Coronary artery (tissue), 2 donors: ENCODE measurements at regions not wholly inside any gene's neighbourhood (a gene's known extent, or its start where the extent isn't known, plus 50 kb on each side); places are given as distances from the start of the nearest gene placed in this dataset.

Source experiments
- DNase-seq: peaks from one replicate; pipeline ENCODE4 v3.0.0-alpha.2; 2017; ENCODE audit warnings: low spot score
- H3K27ac ChIP-seq, 2 donors: fragments of 200-600 bp; sonication (generic); one replicate each; pipeline ENCODE4 v1.5.1; 2016 to 2019
- H3K4me3 ChIP-seq: fragments of 200-600 bp; sonication (generic); 2 replicates; pipeline ENCODE4 v1.5.1; 2016; ENCODE audit warnings: mild to moderate bottlenecking, moderate library complexity
- TF ChIP-seq, protein P1 (sequence below): fragments of 200-600 bp; sonication (generic); IDR thresholded peaks from one replicate; pipeline ENCODE4 v1.5.1; 2019; ENCODE audit warnings: antibody characterized with exemption

DNA sequence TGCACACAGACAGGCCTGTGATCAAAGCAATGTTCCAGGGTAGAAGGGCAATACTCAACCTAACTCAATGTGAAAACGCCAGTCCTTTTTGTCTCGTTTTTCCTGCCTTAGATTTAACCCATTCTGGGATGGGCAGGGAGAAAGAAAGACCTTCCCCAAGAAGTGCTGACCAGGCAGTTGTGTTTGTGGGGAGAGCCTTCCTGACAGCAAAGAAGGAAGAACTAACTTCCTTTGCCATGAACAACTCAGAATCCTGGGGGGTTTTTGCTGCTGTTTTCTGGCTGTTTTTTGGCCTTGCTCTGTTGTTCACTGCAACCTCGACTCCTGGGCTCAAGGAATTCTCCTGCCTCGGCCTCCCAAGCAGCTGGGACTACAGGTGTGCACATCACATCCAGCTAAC lies 112.0 kb upstream of the RAB4A start:
- TF ChIP-seq, protein P1, sequence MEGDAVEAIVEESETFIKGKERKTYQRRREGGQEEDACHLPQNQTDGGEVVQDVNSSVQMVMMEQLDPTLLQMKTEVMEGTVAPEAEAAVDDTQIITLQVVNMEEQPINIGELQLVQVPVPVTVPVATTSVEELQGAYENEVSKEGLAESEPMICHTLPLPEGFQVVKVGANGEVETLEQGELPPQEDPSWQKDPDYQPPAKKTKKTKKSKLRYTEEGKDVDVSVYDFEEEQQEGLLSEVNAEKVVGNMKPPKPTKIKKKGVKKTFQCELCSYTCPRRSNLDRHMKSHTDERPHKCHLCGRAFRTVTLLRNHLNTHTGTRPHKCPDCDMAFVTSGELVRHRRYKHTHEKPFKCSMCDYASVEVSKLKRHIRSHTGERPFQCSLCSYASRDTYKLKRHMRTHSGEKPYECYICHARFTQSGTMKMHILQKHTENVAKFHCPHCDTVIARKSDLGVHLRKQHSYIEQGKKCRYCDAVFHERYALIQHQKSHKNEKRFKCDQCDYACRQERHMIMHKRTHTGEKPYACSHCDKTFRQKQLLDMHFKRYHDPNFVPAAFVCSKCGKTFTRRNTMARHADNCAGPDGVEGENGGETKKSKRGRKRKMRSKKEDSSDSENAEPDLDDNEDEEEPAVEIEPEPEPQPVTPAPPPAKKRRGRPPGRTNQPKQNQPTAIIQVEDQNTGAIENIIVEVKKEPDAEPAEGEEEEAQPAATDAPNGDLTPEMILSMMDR = no peak
- H3K27ac ChIP-seq = peak overlapping the region in 1 of 2 donors; percentile 66
- DNase-seq = no peak

DNA sequence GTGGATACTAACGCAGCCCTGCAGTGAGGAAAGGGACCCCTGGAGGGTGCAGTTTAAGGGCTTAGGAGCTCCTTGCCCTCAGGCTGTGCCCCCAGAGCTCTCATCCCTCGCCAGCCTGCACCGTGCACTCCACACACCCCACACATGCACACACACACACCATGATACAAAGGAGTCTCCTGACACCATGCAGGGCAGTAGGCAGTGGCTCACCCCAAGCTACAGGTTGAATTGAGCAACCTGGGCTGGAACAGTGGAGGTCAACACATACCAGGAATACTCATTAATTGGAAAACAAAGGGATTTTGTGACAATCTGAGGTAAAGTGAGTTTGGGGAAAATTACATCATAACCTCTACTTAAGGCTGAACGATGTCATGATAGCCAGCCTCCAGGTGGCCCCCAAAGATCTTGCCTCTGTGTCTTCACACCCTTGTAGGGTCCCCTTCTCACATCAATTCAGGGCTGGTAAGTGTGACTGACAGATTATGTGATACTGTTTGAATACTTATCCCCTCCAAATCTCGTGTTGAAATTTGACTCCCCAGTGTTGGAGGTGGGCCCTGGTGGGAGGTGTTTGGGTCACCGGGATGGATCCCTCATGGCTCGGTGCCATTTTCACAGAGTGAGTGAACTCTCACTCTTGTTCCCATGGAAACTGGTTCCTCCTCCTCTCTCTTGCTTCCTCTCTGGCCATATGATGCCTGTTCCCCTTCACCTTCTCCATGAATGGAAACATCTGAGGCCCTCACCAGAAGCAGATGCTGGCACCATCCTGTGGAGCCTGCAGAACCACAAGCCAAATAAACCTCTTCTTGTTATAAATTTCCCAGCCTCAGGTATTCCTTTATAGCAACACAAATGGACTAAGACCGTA lies 111.0 kb upstream of the RAB4A start:
- TF ChIP-seq, protein P1 = no peak
- no peak for DNase-seq
- no peak overlapping the region for H3K27ac ChIP-seq
- H3K4me3 ChIP-seq = no peak overlapping the region

More for the DNA sequence above, 112.0 kb upstream of the RAB4A start:
- no peak overlapping the region for H3K4me3 ChIP-seq

DNA sequence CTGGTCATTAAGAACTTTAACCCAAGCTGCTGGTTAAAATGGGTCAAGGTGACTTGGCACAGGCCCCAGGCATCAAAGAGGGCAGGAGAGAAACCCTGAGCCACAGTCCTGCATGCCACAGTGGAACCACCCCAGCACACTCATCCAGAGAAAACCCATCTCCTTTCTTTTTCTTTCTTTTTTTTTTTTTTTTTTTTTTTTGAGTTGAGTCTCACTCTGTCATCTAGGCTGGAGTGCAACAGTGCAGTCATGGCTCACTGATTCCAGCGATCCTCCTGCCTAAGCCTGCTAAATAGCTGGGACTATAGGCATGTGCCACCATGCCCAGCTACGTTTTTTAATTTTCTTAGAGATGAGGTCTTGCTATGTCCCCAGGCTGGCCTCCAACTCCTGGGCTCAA lies 109.2 kb upstream of the RAB4A start:
- TF ChIP-seq, protein P1 = no peak
- Histone ChIP-seq H3K27ac (no peak overlapping the region), H3K4me3 (no peak overlapping the region)
- DNase-seq = no peak

DNA sequence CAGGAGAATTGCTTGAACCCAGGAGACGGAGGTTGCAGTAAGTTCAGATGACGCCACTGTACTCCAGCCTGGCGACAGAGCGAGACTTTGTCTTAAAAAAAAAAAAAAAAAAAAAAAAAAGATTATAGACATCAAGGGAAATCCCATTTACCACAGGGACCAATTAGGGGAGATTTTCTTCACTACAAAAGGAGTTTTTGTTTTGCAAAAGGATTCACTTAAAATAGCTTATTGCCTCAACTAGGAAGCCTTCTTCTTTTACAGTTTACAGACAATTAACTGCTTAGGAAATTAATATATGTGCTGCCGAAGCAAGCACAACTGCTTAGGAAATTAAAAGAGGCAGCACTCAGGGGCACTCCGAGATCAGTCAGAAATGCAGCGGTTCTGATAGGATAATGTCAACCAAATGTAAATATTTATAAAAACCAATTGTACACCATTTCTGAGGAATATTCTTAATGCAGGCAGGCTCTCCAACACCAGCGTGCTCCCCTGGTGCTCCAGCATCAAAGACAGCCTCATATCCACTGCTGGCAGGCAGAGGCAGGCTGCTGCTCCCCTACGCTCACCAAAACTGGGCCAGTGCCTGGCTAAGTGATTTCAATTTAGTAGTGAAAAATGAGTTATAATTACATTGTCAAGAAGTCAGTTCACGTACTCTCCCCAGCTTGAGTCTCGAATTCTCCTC lies 107.9 kb upstream of the RAB4A start:
- Histone ChIP-seq H3K4me3 (no peak overlapping the region), H3K27ac (no peak overlapping the region)
- TF ChIP-seq, protein P1 = no peak
- DNase-seq = no peak

DNA sequence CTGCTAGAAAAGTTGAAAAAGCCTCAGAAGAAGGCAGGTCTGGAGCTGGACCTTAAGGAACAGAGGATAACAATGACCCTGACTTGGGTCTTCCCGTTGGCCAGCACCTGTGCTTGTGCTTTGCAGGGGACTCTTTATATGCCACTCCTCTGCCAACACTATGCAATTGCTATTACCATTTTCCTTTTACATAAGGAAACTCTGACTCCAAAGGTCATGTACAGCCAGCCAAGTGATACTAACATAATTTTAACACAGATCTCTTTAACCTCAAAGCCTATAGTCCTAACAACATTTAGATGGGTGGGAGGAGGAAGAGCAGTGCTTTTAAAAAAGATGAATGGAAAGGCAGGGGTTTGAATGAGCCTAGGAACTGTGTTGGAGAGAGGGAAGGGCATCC lies 106.6 kb upstream of the RAB4A start:
- DNase-seq = no peak
- TF ChIP-seq, protein P1 = no peak
- Histone ChIP-seq H3K27ac (no peak overlapping the region), H3K4me3 (no peak overlapping the region)

DNA sequence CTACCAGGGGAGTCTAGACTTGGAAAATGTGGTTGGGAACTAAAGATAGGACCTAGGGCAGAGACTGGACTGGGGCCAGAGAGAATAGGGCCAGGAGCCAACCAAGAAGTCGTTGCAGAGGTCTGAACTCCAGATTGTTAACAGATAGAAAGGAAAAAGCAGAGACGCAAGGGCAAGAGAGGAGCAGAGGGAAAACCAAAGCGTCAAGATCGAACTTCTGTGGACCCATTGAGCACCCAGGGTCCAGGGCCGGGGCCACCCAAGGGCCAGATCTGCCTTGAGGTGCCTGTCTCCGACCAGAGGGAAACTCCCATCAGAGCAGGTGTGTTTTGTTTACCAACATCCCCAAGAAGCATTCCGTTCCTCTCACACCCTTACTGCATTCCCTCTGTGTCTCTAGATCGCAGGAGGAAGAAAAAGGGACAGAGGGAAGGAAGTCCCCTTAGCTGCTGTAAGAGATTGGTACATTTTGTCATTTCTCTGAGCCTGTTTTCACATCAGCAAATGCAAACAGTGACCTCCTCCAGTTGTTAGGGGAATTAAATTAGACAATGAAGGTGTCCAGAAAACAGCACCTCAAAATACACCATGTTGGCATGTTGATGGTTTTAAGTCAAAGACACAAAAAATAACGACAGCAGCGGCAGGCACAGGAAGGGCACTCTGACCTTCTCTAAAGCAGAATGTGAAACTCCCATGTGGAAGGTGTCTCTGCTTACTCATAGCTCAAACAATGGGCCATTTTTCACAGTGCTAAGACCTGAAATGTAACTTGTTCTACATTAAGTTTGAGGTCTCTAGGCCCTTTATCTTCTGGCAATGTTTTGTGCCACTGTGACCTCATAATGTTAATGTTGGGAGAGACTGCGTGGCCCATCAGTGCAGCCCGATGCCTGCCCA lies 105.8 kb upstream of the RAB4A start:
- H3K27ac ChIP-seq = no peak overlapping the region
- H3K4me3 ChIP-seq = no peak overlapping the region
- no peak for DNase-seq
- TF ChIP-seq, protein P1 = no peak
